Stimulated activated CD8-positive, alpha-beta memory T cell treated with anti-CD3 and anti-CD28 coated beads, Interleukin-2, amount 100 ng/mL, for 48 hours (primary cell): ENCODE measurements at regions not wholly inside any gene's neighbourhood (a gene's known extent, or its start where the extent isn't known, plus 50 kb on each side); places are given as distances from the start of the nearest gene placed in this dataset.

ENCODE experiments used
- DNase-seq, 2 donors: peaks; one replicate each; pipeline ENCODE4 v3.0.0-alpha.2; 2020; ENCODE audit warnings: low read depth in 2 of 2

GRCh38 chr4:56757821-56758411 is 63.6 kb downstream of the SPINK2 start:
- peak; percentile 55 to 67 for DNase-seq

DNA sequence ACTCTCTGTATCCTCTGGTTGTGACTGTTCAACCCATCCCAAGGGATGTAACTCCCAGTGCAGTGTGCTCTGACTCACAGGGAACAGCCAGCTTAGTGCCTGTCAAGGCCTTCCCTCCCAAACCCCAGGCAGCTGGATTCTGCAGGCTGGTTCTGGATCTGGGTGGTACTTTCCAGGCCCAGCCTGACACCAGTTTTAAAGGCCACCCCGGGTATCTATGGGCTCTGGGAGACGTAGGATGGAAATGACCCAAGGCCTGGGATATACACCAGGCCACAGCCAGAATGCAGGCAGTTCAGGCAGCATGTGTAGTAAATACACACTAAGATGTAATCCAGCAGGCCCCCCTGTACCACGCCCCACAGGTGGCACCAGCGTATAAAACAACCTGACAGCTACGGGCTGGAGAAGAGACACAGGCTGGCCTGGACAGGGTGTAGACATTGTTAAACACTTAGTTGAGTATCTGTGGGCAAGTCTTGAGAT is 64.2 kb downstream of the SPINK2 start:
- DNase-seq: no peak

DNA sequence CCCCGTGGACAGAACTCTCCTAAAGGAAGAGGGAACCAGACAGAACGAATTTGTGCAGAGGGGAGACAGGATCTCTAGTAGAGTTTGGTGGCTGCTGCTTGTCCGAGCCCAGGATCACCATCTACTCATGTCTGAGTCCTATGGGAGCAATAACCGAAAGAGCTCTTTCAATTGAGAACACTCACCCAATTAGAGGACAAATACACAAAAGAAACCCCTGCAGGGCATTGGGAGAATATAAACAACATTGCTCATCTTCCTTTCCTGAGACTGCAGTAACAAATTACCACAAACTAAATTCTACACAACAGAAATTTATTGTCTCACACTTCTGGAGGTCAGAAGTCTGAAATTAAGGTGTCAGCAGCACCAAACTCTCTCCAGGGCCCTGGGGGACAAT is 65.6 kb downstream of the SPINK2 start:
- no peak for DNase-seq

DNA sequence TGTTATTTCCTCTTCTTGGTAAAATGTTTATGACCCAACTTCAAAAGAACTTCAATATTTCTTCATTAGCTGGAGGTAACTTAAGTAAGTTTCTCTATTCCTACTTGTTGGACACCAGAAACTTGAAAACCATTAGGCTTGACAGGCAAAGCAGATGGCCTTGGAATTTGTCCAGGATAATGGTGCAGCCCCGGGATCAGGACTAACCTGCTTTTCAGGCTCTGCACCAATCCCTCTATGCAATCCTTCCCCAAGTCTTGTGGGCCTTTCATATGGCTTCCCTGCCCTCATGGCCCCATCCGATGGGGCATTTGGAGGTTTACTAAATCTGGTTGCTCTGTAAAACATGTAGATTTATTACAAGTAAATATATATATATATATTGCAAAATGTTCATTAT is 68.5 kb downstream of the SPINK2 start:
- no peak for DNase-seq

GRCh38 chr4:56750231-56750630 is 69.1 kb upstream of the HOPX start:
- no peak for DNase-seq

DNA sequence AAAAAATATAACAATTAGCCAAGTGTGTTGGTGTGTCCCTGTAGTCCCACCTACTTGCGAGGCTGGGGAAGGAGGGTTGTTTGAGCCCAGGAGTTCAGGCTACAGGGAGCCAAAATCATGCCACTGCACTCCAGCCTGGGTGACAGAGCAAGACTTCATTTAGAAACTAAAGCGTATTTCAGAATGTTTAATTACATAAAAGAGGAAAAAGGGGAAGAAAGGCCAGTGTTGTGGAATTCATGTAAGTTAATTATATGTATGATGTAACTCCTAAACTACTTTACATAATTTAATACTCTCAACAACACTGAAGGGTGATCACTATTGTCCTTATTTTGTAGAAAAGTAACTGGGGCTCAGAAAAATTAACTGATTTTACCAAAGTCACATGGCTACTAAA is 67.2 kb upstream of the HOPX start:
- no peak for DNase-seq

DNA sequence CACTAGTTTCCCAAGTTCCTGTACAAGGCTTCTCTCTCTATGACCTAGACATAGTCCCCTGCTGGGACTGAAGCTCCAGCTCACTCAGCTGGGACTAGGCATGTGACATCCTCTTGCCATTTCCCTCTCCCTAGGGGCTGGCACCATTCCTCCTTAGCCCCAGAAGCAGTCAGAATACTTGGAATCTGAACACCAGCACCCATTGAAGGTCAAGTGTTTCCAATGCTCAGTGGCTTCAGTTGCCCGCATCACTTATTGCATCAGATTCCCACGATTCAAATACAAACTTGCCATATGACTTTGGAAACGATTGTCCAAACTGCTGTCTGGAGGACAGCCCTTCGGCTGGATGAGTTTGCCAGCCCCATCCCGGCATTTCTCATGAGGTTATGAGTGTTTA is 65.5 kb upstream of the HOPX start:
- DNase-seq: no peak

DNA sequence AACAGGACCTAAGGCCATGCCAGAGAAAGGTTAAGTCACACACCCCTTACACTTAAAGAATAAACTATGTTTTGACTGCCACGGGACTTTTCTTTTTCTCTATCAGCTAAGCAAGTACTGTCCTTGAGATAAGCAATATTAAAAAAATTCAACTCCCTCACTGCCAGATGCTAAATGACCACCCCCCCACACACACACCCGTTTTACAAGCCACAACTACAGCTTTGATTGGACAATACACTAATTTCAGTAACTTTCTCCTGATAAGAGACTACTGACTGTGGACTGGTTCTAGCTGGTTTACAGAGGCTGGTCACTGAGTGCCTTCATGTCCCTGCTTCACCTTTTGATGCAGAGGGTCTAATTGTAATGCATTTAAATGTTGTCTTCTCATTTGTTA is 63.9 kb upstream of the HOPX start:
- DNase-seq: no peak

DNA sequence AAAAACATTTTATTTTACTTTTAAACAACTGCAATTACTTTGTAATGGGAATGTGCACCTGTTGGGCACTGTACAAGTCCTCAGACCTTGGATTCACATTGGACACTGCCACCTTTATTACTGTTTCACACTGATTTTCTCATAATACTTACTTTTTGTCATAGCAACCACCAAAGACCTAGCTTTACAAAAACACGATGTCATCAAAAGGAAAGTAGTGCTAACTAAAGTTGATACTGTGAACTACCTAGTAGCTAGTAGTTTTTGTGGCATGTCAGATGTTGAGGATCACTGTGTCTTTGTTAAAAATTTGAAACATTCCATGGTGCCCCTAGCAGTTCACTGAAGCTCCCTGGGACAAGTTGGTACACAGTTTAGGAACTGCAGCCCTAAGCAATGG is 62.9 kb upstream of the HOPX start:
- DNase-seq: no peak

DNA sequence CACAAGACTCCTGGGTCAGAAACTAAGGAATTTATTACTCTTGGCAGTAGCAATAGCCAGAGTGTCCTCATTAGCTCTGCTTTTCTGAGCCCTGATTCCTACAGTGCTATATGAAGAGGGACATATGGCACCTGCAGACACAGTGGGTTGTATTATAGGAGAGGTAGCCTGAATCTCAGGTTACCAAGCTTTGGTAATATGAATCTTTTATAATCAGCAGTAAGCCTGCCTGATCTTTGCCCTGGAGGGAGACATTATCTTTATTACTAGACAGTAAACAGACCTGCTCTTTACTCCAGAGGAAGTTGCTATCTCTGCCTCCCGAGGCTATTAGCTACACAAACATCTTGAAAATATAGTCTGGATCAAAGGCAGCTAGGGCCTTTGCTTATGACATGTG is 62.5 kb upstream of the HOPX start:
- DNase-seq: no peak

- DNase-seq: no peak
These were observed 61.2 kb upstream of the HOPX start for GRCh38 chr4:56742080-56742871.

DNA sequence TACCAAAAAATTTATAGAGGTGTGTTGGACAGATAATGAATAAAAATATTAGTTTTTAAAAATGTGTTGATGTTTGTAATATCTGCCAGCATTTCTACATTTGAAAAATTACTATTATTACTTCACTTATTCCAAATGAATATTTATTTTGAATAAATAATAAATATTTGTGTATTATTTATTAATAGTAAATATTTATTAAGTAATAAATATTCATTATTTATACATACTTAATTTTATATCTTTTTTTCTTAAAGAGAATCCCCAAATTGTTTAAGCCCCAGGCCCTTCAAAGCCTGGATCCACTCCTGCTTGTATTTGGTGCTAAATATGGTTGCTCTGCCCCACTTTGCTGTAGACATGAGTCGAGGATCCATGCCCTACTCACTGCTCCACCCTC is 60.5 kb upstream of the HOPX start:
- DNase-seq: no peak

GRCh38 chr4:56739066-56739777 is 58.1 kb upstream of the HOPX start:
- no peak for DNase-seq

GRCh38 chr4:56737666-56738065 is 56.6 kb upstream of the HOPX start:
- no peak for DNase-seq

GRCh38 chr4:56733352-56733751 is 52.3 kb upstream of the HOPX start:
- DNase-seq: no peak

DNA sequence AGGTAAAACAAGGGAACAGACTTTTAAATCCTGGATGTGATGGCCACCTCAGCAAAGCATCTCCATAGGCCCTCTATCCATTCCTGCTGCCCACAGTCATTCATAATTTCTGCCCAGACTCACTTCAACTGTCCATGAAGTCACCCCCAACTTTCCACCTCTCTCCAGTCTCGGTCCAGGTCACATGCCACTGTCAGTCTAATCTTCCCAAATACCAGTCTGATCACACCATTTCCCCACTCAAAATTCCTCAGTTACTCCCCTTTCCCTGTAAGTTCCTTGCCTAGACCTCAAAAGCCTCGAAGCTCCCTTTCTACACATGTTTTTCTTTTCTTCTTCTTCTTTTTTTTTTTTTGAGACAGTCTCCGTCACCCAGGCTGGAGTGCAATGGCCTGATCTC is 51.2 kb upstream of the HOPX start:
- DNase-seq: no peak

DNA sequence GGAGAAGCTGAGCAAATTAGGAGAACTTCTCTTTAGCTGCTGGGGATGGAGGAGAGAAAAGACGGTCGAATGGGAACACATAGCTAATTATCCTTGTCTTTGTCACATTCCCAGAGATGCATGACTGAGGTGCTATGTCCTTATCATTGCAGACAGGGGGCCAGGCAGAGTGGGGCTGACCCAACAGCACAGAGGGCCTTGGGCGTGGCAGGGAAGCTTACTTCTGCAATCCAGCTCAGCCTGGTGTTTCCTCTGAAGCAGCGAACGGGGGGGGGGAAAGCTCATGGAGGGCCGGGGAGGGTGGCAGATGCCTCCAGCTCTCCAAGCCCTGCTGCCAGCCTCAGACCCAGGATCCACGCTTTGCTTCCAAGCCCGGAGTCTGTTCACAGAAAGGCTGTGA is 50.8 kb upstream of the HOPX start:
- no peak for DNase-seq
